HL-60 (cell line): ENCODE measurements at regions not wholly inside any gene's neighbourhood (a gene's known extent, or its start where the extent isn't known, plus 50 kb on each side); places are given as distances from the start of the nearest gene placed in this dataset.

Source experiments
- DNase-seq, 2 experiments: peaks; one replicate each; pipeline ENCODE4 v3.0.0-alpha.2; 2010 to 2020; ENCODE audit warnings: low read depth in 1 of 2, low spot score in 1 of 2
- H3K27ac ChIP-seq: fragments of 250-450 bp; sonication (Bioruptor Pico); replicated peaks from 2 replicates; pipeline ENCODE4 v1.5.1; 2020; ENCODE audit warnings: mild to moderate bottlenecking, moderate library complexity
- H3K27me3 ChIP-seq: fragments of 250-450 bp; sonication (Bioruptor Pico); 2 replicates; pipeline ENCODE4 v1.5.1; 2021; ENCODE audit warnings: mild to moderate bottlenecking, moderate library complexity; ENCODE audit not compliant: insufficient read depth, poor library complexity, severe bottlenecking
- H3K4me3 ChIP-seq: replicated peaks from 2 replicates; pipeline ENCODE4 v1.5.1; 2011; ENCODE audit warnings: mild to moderate bottlenecking, control low read depth, low read length; ENCODE audit not compliant: insufficient read depth
- CTCF ChIP-seq: IDR thresholded peaks from one replicate; pipeline ENCODE4 v1.5.1; 2011; ENCODE audit warnings: low read length, control low read depth, inconsistent platforms; ENCODE audit not compliant: insufficient read depth
- GABPA ChIP-seq: IDR thresholded peaks from 2 replicates; pipeline ENCODE4 v1.6.1; 2012; ENCODE audit warnings: low read depth
- POLR2AphosphoS5 ChIP-seq: IDR thresholded peaks from 2 replicates; pipeline ENCODE4 v1.6.1; 2012; ENCODE audit warnings: low read depth
- SPI1 ChIP-seq: IDR thresholded peaks from 2 replicates; pipeline ENCODE4 v1.6.1; 2012; ENCODE audit warnings: low read depth, mild to moderate bottlenecking, borderline replicate concordance
- TF ChIP-seq, protein P1 (sequence below): IDR thresholded peaks from 2 replicates; pipeline ENCODE4 v1.6.1; 2012; ENCODE audit warnings: low read depth; ENCODE audit not compliant: insufficient replicate concordance

DNA sequence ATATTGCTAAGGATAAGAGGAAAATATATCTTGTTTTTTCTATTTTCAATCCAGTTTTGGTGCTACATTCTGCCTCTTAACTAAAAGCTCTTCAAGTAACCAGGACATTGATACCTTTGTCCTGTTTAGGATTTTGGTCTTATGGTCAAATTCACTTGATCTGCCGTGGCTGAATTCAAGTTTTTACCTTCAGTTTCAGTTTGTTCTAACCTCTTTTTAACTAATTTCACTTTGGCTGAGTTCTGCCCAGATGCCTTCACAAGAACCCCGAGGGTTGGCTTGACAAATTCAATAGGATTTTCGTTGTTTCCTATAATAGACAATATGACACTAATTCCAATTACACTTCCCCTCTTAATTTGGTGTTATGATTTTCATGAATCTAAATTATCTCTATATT is 84.5 kb upstream of the C1orf21 start:
- Histone ChIP-seq H3K27me3 (peaks cover 5% of the 10 kb centered on the region), H3K4me3 (no peak overlapping the region), H3K27ac (no peak overlapping the region)
- DNase-seq: no peak
- TF ChIP-seq SPI1 (no peak), CTCF (no peak), POLR2AphosphoS5 (no peak), GABPA (no peak)
- TF ChIP-seq, protein P1, sequence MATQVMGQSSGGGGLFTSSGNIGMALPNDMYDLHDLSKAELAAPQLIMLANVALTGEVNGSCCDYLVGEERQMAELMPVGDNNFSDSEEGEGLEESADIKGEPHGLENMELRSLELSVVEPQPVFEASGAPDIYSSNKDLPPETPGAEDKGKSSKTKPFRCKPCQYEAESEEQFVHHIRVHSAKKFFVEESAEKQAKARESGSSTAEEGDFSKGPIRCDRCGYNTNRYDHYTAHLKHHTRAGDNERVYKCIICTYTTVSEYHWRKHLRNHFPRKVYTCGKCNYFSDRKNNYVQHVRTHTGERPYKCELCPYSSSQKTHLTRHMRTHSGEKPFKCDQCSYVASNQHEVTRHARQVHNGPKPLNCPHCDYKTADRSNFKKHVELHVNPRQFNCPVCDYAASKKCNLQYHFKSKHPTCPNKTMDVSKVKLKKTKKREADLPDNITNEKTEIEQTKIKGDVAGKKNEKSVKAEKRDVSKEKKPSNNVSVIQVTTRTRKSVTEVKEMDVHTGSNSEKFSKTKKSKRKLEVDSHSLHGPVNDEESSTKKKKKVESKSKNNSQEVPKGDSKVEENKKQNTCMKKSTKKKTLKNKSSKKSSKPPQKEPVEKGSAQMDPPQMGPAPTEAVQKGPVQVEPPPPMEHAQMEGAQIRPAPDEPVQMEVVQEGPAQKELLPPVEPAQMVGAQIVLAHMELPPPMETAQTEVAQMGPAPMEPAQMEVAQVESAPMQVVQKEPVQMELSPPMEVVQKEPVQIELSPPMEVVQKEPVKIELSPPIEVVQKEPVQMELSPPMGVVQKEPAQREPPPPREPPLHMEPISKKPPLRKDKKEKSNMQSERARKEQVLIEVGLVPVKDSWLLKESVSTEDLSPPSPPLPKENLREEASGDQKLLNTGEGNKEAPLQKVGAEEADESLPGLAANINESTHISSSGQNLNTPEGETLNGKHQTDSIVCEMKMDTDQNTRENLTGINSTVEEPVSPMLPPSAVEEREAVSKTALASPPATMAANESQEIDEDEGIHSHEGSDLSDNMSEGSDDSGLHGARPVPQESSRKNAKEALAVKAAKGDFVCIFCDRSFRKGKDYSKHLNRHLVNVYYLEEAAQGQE: no peak

GRCh38 chr1:184310157-184310819 is 76.5 kb upstream of the C1orf21 start:
- no peak for TF ChIP-seq SPI1
- TF ChIP-seq GABPA: no peak
- DNase-seq: no peak
- Histone ChIP-seq H3K27ac (no peak overlapping the region), H3K4me3 (no peak overlapping the region), H3K27me3 (peaks cover 2% of the 10 kb centered on the region)

GRCh38 chr1:184311580-184311979 is 75.2 kb upstream of the C1orf21 start:
- no peak for DNase-seq
- H3K27ac ChIP-seq: no peak overlapping the region
- H3K27me3 ChIP-seq: peaks cover 2% of the 10 kb centered on the region
- TF ChIP-seq CTCF: no peak
- TF ChIP-seq GABPA: no peak
- TF ChIP-seq, protein P1: no peak
- TF ChIP-seq SPI1: no peak
- TF ChIP-seq POLR2AphosphoS5: no peak
- H3K4me3 ChIP-seq: no peak overlapping the region

DNA sequence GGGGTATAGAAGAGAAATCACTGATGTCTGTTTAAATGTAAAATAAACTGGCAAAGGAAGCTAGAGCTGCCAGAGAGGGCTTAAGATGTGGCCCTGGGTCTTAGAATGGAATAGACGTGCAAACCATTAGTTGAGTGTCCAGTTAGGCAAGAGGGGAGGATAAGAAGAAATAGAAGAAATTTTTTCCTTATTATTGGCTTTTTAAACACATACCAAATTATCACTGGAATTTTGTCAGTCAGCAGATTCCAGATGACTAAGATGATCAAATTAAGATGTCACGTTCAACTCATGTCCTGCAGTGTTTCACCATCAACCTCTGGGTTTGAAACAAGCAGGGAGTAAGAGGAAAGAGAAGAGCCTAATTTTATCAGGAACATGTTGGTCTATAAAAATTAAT is 71.6 kb upstream of the C1orf21 start:
- Histone ChIP-seq H3K4me3 (no peak overlapping the region), H3K27ac (no peak overlapping the region), H3K27me3 (peaks cover 6% of the 10 kb centered on the region)
- no peak for DNase-seq
- TF ChIP-seq CTCF (no peak), SPI1 (no peak), POLR2AphosphoS5 (no peak), GABPA (no peak)
- TF ChIP-seq, protein P1: no peak
